NCI-H526 treated with DMSO at 0.1 percent for 48 hours (cell line): ENCODE measurements at regions not wholly inside any gene's neighbourhood (a gene's known extent, or its start where the extent isn't known, plus 50 kb on each side); places are given as distances from the start of the nearest gene placed in this dataset.
A peak's percentile ranks its signal among the peaks of the same experiment; 100 is the strongest.

Source experiments
- DNase-seq: peaks from one replicate; lab custom pipeline; 2025; lab: John Stamatoyannopoulos, UW

- no peak for DNase-seq
These were observed 130.3 kb upstream of the SASH1 start for GRCh38 chr6:148212366-148212765.

GRCh38 chr6:148213366-148213765, 129.3 kb upstream of the SASH1 start:
- no peak for DNase-seq

- no peak for DNase-seq
These were observed 128.0 kb upstream of the SASH1 start for GRCh38 chr6:148214667-148215066.

GRCh38 chr6:148217051-148217450, 125.6 kb upstream of the SASH1 start:
- no peak for DNase-seq

GRCh38 chr6:148217921-148218320, 124.7 kb upstream of the SASH1 start:
- DNase-seq = no peak

- DNase-seq = no peak
These were observed 123.9 kb upstream of the SASH1 start for GRCh38 chr6:148218542-148219258.

- DNase-seq = peak; percentile 14
These were observed 121.2 kb upstream of the SASH1 start for GRCh38 chr6:148221196-148221979.

- no peak for DNase-seq
These were observed 120.3 kb upstream of the SASH1 start for GRCh38 chr6:148222376-148222775.

- DNase-seq = no peak
These were observed 119.8 kb upstream of the SASH1 start for GRCh38 chr6:148222846-148223245.

- DNase-seq = no peak
These were observed 119.2 kb upstream of the SASH1 start for GRCh38 chr6:148223424-148223842.

- no peak for DNase-seq
These were observed 116.8 kb upstream of the SASH1 start for GRCh38 chr6:148225871-148226270.

GRCh38 chr6:148226284-148226683, 116.4 kb upstream of the SASH1 start:
- no peak for DNase-seq

GRCh38 chr6:148231572-148231971, 111.1 kb upstream of the SASH1 start:
- no peak for DNase-seq

- DNase-seq = no peak
These were observed 107.2 kb upstream of the SASH1 start for GRCh38 chr6:148235446-148235845.

GRCh38 chr6:148238713-148239112, 103.9 kb upstream of the SASH1 start:
- DNase-seq = no peak

GRCh38 chr6:148239215-148239614, 103.4 kb upstream of the SASH1 start:
- DNase-seq = no peak

GRCh38 chr6:148239801-148240460, 102.7 kb upstream of the SASH1 start:
- no peak for DNase-seq

- DNase-seq = no peak
These were observed 102.2 kb upstream of the SASH1 start for GRCh38 chr6:148240461-148240840.

- DNase-seq = no peak
These were observed 101.7 kb upstream of the SASH1 start for GRCh38 chr6:148240861-148241477.

GRCh38 chr6:148242180-148242579, 100.5 kb upstream of the SASH1 start:
- DNase-seq = no peak

- no peak for DNase-seq
These were observed 98.3 kb upstream of the SASH1 start for GRCh38 chr6:148244217-148244935.
